Neural progenitor cell (in vitro differentiated cells): ENCODE measurements at regions not wholly inside any gene's neighbourhood (a gene's known extent, or its start where the extent isn't known, plus 50 kb on each side); places are given as distances from the start of the nearest gene placed in this dataset.

Experiments
- CTCF ChIP-seq: fragments of 200-600 bp; sonication (generic); IDR thresholded peaks from 2 replicates; pipeline ENCODE4 v1.5.1; 2017; ENCODE audit warnings: antibody characterized with exemption, mild to moderate bottlenecking
- EZH2 ChIP-seq: fragments of 200-600 bp; sonication (generic); IDR thresholded peaks from 2 replicates; pipeline ENCODE4 v1.6.1; 2017; ENCODE audit warnings: antibody characterized with exemption, mild to moderate bottlenecking, moderate library complexity
- EZH2phosphoT487 ChIP-seq: fragments of 200-600 bp; sonication (generic); IDR thresholded peaks from 2 replicates; pipeline ENCODE4 v1.6.1; 2017; ENCODE audit warnings: antibody characterized with exemption

DNA sequence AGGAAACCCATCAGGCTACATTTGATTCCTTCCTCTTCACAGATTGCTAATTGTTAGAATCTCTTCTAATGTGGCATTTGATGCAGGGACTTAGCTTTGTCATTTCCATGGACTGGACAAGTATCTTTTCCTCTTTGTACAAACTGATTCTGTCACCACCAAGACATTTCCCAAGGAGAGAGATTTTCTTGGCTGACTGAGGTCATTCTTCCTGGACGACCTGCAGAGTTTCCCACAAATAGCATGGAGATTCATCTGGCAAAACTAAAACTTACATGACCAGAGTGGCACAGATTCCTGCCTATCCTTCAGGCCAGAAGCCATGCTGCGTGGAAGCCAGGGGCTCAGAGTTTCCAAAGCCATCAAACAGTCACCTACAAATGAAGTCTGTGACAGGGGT, 269.2 kb upstream of the LRTM1 start:
- TF ChIP-seq CTCF (no peak), EZH2 (no peak), EZH2phosphoT487 (no peak)
